ENCODE measurements at regions not wholly inside any gene's neighbourhood (a gene's known extent, or its start where the extent isn't known, plus 50 kb on each side); places are given as distances from the start of the nearest gene placed in this dataset.

DNA sequence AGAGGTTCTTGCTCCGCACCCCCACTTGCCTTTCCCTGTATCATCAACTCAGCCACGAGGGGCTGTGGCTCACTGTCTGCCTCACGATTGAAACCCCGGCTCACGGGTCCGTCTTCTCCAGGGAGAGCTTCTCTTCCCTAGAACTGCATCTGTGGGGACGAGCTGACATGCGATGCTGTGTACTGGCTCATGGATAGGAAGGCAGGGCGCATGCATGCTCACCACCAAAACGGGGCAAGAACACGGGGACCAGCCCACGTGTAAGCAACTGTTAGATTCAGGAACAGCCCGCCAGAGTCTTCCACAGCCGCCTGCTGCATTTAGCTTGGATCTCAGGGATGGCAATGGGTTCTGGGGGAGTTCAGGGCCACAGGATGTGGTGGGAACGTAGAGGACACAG lies 275.9 kb upstream of the CDH4 start:
- DNase-seq (ENCODE audit: low read depth, low spot score): no peak

DNA sequence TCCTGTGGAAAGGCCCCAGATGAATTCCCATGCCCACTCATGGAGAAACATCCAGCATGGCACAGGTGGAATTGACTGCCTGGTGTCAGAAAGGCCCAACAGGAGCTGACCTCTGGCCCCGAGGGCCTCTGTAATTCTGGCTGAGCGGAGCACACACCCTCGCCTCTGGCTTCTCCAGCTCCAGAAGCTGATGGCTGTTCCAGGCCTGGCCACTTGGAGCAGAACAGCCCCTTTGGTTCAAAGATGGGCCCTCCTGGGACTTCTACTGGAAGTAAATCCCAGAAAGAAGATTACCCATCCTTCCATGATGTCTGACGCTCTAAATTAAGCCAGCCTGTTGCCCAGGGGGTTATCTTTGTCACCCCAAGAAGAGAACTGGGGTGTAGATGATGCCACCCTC lies 275.1 kb upstream of the CDH4 start:
- DNase-seq (ENCODE audit: low read depth, low spot score): no peak

DNA sequence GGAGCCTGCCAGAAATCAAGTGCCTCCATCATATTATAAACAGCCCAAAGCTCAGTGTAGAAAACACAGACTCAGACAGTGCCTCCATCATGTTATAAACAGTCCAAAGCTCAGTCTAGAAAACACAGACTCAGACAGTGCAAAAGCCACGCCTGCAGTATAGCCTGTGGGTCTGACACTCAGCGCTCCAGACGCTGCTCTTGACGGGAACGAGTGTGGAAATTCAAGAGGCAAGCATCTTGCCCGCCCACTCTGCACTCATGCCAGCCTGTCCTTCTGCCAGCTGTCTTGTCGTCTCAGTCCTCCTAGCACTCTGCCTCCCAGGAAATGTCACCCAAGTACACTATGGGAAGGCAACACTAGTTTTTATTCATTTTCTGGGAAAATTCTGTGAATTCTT lies 274.2 kb upstream of the CDH4 start:
- DNase-seq (ENCODE audit: low read depth, low spot score): no peak

DNA sequence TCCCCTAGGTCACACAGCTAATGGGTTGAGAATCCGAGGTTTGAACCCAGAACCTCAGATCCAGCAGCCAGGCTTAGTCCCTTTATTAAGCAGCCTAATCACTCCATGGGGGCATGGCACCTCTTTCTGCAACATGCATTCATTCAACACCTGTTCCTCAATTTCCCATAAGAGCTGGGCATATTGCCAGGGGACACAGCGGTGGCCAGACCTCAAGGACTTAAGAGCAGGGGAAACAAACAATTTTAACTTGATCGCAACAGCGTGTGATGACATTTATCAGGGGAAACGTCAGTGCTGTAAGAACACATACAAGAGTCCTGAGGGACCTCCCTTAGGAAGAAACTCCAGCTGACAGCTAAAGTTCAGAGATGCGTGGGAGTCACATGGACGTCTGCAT lies 267.4 kb upstream of the CDH4 start:
- DNase-seq (ENCODE audit: low read depth, low spot score): no peak

DNA sequence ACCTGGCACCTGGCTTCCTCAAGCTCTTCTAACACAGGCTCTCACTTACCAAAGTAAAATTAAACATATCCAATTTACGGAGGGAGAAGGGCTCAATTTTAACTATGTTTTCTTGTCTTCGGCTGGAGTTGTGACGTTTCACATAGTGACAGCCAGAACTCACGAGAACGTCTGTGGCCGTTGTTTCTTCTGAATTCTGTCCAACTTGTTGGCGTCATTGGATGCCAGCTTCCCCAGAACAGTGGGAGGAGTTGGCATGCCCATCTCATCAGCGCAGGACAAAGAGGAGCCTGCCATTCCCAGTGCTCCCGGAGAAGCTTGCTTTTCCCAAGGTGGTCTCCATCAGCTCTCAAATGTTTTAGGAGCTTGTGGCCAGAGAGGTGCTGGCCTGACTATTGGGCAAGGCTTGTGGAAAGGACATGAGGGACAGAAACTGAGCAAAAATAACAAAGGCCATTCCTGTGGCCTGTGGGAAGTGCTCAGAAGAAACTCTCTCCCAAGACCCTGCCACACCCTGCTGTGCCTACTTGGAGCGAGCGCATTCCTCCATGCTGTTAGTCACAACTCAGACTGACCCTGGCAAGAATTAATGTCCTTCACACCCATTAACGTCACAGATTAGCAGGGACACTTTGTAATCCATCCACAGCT lies 265.4 kb upstream of the CDH4 start:
- no peak for DNase-seq (ENCODE audit: low read depth, low spot score)

DNA sequence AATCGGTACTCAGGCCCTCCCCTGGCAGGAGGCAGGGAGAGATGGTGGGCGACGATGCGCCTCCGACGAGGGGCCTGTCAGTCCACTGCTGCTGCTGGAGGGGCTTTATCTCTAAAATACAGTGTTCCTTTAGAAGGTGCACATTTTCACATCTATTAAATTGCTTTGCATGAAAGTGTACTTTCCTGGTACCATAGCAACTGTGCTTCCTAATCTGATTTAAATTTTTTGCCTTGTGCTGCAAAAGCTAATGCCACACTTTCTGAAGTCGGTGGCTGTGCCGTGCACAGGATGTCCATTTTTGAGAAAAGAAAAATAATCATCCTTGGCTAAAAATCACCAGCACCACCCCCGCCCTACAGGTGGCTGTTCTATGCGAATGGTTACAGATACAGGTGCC lies 262.0 kb upstream of the CDH4 start:
- DNase-seq (ENCODE audit: low read depth, low spot score): no peak

DNA sequence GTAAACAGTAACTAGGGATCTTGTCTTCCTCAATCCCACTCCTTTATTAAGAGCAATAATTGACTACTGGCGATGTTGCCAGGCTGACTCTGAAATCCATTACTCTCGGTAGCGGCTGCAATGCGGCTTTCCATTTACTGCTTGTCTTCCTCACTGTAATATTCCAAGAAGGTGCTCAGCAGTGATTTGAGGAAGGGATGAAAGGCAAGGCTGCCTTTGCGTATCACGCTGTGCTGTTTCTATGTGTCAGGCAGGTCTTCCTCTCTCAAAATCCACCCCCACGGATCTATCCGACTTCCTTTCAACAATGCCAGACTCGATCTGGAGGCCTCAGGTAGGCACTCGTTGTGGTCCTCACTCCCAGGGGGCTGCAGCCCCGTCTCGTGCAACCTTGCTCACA lies 261.4 kb upstream of the CDH4 start:
- DNase-seq (ENCODE audit: low read depth, low spot score): no peak

DNA sequence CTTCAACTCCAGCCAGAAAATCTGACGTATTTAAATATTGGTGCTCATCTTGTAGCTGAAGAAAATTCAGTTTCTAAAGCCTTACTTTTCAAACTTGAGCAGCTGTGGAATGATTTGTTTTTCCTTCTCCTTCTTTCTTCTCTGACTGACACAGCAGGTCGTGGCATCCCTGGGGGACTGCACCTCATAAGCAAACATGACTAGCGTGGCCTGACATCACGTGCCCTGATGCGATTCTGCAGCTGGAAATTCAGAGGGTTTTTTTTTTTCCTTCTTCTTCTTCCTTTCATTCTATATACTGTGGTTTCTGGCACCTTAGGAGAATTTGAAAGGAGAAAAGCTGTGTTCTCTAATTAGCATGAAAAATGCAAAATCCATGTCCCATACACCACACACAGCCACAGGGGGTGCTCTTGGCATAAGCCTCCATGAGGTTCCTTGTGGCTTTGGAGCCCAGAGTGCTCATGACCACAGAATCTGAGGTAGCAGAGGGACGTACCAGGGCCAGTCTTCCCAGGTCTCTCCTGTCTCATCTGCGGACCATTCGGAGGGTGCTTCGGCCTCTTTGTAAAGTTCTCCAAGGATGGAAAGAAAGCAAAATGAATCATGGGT lies 258.5 kb upstream of the CDH4 start:
- DNase-seq (ENCODE audit: low read depth, low spot score): no peak

DNA sequence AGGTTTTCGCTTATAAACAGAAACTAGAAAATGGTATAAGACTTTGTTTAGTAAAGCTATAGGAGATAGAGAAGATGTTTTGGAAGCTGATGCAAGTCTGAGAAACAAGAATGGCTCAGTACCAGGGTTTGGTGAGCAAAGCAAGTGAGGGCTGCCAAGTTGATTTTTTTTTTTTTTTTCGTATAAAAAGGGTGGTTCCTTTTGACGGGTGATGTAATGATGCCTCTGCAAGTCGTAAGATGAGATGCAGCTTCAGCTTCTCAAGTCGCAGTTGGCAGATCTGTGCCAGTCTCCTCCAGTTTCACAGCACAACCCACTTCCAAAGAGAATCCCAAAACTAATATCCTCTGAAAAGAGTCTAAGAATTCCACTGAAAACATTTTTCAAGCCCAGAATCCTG lies 252.8 kb upstream of the CDH4 start:
- no peak for DNase-seq (ENCODE audit: low read depth, low spot score)

DNA sequence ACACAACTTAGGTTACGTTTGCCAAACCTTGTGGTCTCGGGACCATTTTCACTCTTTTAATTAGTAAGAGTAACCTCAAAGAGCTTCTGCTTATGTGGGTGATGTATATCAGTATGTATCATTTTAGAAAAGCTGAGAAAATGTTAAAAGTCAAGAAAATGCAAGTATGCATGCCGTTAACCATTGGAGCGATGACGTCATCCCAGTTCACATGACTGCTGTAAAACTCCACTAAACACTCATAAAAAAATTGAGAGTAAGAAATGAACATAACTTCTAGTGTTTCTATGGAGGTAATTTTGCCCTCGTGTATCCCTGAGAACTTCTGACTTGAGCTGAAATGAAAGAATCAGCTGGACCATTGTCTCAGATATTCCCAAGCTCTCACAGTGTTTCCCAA lies 250.0 kb upstream of the CDH4 start:
- no peak for DNase-seq (ENCODE audit: low read depth, low spot score)

DNA sequence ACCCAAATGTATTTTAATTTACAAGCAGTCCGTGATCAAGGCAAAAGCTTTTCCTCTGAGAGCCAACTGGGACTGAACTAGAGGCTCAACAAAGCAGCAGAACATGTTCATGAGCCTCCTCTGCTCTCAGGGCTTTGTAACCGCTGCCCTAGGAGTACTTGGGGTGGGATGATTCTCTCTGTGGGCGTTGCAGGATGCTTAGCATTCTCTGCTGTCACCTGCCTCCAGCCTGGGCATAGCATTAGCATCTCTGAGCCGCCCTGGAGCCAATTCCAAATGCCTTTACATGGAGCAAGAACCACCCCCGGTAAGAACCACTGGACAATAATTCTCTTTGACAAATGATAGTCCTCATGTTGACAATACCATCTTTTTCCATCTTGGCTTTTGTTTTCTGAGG lies 237.6 kb upstream of the CDH4 start:
- no peak for DNase-seq (ENCODE audit: low read depth, low spot score)

DNA sequence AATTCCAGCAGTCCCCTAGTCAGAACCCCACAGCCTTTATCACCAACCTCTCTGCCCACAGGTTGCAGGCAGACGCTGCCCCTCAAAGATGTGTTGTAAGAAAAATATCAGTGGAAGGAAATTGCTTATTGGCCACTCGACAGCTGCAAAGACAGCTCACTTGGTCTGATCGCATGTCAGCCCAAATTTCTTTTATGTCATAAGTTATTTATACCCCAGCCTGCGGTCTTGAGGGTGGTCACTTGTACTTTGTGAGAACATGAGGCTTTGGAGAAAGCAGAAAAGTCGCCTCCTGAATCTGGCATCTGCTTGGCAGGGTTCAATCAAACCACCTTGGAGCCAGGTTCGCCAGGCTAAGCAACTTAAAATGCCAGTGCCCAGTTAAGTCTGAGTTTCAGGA lies 236.5 kb upstream of the CDH4 start:
- DNase-seq (ENCODE audit: low read depth, low spot score): no peak

DNA sequence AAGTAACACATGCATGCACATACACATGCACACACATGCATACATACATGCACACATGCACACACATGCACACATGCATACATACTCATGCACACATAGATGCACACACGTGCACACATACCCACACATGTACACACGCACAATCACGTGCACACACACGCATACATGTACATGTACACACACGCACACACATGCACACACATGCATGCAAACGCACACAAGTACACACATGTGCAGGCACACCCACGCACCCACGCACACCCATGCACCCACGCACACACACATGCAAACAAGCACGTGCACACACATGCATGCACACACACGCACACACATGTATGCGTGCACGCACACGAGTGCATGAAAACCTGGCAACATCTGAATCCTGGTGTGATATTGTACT lies 232.7 kb upstream of the CDH4 start:
- no peak for DNase-seq (ENCODE audit: low read depth, low spot score)

DNA sequence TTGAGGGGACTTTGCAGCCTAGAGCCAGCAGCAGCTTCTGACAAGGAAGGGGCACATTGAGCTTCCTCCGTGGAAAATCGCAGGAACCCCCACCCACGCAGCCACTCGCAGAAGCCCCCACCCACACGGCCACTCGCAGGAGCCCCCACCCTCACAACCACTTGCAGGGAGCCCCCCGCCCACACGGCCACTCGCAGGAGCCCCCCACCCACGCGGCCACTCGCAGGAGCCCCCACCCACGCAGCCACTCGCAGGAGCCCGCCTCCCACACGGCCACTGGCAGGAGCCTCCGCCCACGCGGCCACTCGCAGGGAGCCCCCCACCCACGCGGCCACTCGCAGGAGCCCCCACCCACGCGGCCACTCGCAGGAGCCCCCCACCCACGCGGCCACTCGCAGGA lies 228.4 kb upstream of the CDH4 start:
- DNase-seq (ENCODE audit: low read depth, low spot score): no peak

DNA sequence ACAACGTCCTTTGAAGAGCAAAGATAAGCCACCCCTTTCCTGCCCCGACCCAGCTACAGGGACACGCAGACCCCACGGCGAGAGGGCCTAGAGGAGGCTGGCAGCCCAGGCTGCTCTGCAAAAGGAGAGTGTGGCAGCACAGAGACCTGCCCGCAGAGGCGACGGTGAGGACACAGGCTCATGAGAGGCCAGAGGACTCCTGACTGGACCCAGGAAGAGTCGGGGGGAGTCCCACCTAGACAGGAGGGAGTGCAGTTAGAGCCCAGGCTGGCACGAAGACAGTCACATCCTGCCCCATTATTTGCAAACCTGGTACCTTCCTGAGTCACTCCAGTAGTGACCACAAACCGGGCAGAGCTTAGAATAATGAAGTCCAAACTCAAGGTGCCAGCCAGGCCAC lies 227.7 kb upstream of the CDH4 start:
- DNase-seq (ENCODE audit: low read depth, low spot score): no peak

DNA sequence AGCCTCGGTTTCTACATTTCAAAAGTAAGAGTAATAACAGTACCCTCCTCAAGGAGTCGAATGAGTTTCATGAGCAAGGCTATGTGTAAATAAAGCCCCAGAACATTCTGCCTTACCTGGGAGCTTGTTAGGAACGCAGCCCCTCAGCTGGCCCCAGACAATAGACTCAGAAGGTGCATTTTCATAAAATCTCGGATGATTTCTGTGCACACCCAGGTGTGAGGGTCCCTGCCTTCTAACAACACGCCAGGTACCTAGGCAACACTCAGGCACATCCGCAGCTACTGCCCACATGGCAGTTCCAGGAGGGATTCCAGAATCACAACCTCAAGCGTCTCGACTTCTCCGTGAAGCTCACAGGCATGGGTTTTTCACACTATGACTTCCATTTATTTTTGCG lies 226.5 kb upstream of the CDH4 start:
- DNase-seq (ENCODE audit: low read depth, low spot score): no peak

DNA sequence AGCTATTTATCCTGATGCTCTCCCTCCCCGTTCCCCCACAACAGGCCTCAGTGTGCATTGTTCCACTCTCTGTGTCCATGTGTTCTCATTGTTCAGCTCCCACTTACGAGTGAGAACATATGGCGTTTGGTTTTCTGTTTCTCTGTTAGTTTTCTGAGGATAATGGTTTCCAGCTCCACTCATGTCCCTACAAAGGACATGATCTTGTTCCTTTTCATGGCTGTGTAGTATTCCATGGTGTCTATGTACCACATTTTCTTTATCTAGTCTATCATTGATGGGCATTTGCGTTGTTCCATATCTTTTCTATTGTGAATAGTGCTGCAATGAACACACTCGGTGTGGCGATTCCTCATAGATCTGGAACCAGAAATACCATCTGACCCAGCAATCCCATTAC lies 225.9 kb upstream of the CDH4 start:
- no peak for DNase-seq (ENCODE audit: low read depth, low spot score)

DNA sequence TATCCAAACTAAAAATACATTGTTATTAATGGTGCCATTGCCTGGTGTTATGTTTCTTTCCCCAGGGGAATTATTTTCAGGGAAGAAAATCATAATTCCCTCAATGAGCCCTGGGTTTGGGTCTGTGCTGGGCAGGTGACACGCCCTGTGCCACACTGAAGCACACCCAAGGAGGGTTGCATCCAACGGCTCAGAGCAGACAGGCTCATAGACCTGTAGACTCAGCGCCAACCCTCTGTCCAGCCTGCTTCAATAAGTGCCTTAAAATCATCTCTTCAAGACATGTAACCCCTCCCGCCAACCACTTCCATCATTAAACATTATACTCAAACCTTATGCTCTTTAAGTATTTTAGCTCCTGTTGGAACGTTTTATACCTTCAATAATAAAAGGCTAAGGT lies 225.3 kb upstream of the CDH4 start:
- no peak for DNase-seq (ENCODE audit: low read depth, low spot score)

DNA sequence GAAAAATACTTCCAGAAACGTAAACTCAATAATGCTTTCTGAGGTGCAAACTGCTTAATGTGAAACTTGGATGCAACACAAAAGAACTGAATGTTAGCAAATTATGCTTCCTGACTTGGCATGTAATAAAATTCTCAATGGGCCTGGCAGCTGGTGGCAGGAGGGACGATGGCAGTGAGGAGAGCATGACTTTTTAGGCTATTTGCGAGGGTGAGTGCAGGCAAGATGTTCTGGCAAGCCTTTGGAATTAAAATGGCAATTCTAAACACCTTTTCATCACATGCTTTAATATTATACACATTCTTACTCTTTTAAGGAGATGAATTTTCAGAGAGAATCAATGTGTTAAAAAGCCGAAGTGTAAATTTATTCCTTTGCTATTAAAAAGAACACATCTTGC lies 224.8 kb upstream of the CDH4 start:
- no peak for DNase-seq (ENCODE audit: low read depth, low spot score)

DNA sequence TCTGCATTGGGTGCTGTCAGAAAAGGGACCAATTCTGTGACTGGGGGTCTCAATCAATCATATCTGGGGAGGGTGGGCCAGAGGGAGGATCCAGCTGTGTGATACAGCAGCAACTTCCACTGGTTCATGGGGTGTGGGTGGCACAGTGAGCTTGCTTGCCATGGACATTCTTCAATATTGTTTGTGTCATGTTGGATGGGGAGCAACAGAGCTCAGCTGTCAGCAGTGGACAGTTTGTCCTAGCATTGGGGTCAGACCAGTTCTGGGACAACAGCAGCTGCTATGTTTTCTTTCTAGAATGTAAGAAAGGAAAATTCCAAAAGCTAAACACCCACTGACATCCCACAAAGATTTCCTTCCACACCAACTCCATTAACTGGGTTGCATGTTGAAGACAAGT lies 221.9 kb upstream of the CDH4 start:
- DNase-seq (ENCODE audit: low read depth, low spot score): no peak

DNA sequence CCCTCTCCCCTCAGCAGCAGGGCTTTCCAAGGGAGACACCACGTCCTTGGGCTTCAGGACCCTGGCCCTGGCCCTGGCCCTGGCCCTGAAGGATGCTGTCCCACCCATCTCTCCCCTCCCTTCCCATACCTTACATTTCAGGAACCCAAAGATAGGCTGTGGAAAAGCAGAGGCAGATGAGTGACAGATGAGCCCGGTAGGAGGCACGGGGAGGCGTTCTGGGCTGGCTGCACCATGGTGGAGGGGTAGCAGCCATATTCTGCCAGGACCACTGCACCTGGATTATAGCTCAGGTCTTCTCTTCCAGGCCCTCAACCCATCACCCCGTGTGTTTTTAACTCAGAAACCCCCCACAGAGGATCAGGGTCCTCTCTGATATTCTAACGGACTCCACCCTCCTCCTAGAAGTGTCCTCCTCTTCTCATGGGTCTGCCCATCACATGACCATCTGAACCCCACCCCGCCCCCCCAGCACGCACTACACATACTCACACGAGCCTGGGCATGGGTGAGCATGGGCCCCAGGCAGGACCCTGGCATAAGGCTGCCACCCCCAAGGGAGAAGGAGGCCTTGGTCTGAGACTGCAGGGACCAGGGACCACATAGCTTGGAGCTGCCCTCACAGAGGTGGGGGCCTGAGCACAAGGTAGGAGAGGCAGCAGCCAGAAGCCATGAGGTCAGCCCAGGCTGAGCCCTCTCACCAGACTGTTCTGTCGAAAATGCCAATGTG lies 220.8 kb upstream of the CDH4 start:
- DNase-seq (ENCODE audit: low read depth, low spot score): no peak

DNA sequence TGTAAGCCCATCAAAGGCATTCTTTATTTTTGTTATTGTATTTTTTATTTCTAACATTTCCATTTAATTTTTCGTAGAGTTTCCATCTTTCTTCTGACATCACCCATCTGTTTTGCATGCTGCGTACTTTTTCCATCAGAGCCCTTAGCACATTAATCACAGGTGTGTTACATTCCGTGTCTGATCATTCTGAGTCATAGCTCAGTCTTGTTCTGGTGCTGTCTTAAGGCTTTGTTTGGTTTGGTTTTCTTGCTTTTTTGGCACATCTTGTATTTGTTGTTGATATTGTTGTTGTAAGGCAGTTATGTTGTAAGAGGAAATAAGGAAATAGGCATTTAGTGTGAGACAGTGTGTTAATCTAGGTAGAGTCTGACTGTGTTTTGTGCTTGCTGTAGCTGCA lies 214.6 kb upstream of the CDH4 start:
- no peak for DNase-seq (ENCODE audit: low read depth, low spot score)

DNA sequence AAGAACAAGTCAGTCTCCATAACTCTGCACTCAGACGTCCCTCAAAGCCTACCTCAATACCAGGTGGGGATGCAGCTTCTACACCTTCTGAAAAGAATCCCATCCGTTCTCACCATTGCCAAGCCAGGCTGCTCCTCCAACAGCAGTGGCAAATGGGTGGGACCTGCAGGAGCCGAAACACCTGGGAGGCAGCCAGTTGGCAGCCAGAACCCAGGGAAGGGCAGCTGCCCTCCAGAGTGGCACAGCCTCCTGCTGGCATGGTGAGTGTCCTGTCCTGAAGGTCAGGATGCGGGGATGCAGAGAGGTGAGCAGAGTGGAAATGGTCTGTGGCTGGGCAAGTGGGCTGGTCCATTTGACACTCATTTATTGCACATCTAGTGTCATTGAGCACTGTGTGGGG lies 210.6 kb upstream of the CDH4 start:
- no peak for DNase-seq (ENCODE audit: low read depth, low spot score)
